ENCODE measurements at regions not wholly inside any gene's neighbourhood (a gene's known extent, or its start where the extent isn't known, plus 50 kb on each side); places are given as distances from the start of the nearest gene placed in this dataset.
"Not testable (repeated sequence)": the region's sequence is repeated elsewhere in the genome, so short reads cannot be mapped to it uniquely, and the experiment has no call there.

DNA sequence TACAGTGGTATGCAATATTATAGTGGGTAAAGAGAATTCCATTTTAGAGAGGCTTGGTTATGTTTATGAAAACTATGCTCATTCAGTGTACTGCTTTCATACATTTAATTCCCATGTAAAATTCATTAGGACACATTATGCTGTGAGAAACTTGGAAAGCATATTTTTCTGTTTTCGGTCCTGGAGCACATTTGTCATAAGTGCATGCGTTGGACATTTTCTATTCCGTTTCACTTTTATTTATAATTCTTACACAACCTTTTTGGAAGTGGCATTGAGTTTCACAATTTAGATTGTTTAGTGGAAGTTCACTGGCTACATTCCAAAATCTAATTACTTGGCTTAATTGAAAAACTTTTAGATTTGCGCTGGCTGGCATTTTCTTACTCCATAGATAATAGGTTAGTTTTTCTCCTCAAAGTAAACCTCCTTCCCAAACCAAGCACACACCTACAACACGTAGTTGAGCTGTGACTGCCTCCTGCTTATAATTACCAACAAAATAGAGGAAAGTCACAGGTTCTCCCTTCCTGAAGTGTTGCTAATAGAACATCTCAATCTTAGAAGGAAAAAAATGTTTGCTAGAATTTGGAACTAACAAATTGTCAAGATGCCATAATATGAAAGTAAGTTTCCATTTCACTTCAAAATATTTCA lies 938.5 kb downstream of the TRHDE start:
- DNase-seq (ENCODE audit: low spot score) = no peak

DNA sequence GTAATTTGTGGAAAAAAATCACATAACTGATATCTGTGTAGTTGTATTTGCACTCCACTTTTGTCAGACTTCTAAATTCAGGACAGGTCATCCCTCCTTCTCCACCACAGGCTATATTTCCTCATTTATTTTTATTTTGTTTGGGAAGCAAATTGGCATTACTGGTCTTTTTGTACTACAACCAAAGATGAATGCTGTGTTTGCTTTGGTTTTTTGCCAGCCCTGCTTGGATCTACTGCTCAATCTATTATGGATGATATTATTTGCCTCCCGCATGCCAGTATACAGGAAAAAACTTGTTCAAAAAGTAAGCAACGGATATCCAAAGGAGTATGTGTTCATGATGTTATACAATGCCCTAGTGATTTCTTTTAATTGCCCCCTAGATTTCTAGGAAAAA lies 948.8 kb downstream of the TRHDE start:
- DNase-seq (ENCODE audit: low spot score) = no peak

DNA sequence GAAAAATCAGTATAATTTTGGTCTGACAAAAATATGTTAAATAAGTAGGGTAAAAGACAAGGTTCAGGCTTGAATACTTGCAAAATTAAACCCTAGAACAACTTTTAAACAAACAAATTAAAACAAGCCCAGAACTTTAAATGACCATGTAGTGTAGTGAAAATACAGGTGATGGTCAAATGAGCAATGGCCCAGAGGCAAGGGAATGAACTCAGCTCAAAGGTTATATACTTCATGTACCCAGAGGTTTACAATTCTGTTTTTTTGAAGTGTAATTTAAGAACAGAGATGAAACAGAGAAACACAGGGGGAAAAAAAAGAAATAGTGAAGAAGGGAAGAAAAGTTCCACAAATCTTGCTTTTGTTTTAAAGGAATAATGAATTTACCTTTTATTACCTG lies 949.2 kb downstream of the TRHDE start:
- no peak for DNase-seq (ENCODE audit: low spot score)

DNA sequence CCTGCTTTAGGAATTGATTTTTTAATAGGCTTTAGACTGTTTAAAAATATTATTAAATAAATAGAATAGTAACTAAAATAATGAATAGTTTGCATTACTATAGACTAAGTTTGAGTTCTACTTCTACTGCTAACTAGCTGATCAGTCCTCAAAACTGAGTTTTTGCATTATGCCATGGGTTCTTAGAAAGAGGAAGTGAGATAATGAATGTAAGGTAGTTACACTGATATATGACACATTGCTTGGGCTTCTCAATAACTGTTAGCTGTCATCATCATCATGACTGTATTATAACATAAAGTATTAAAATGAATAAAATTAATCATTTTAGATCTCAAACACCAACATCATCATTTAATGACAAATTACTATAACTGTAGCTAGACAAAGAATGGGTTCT lies 949.7 kb downstream of the TRHDE start:
- no peak for DNase-seq (ENCODE audit: low spot score)

GRCh38 chr12:73225371-73225937 lies 953.3 kb downstream of the TRHDE start:
- DNase-seq (ENCODE audit: low spot score) = no peak

GRCh38 chr12:73225941-73226340 lies 953.8 kb downstream of the TRHDE start:
- no peak for DNase-seq (ENCODE audit: low spot score)

- DNase-seq (ENCODE audit: low spot score) = no peak
Observed at GRCh38 chr12:73226593-73226992, 954.4 kb downstream of the TRHDE start.

DNA sequence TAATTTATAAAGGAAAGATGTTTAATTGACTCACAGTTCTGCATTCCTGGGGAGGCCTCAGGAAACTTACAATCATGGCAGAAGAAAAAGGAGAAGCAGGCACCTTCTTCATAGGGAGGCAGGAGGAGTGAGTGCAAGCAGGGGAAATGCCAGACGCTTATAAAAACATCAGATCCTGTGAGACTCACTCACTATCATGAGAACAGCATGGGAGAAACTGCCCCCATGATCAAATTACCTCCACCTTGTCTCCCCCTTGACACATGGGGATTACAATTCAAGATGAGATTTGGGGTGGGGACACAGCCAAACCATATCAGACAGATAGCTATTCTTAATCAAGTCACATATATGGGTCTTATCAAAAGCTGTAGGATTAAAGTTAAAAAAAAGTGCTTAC lies 956.7 kb downstream of the TRHDE start:
- not testable (repeated sequence) for DNase-seq (ENCODE audit: low spot score)

DNA sequence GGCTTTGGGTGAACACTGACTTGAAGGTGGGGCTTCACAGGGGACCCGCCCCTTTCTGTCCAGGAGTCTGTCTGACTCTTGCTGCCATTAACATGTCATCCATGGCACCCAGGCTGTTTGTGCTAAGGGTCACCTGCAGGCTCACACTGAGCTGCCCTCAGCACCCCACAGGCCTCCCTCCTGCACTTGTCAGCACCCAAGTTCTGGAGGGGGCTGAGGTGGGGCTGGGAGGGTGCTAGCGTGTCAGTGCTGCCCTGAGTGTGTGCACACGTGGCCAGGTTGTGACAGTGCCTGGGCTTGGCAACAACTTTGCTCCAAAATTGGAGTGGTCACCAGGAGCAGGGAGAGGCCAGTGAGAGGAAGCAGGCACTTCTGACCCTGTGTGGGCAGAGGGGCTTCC lies 963.2 kb downstream of the TRHDE start:
- DNase-seq (ENCODE audit: low spot score) = no peak

DNA sequence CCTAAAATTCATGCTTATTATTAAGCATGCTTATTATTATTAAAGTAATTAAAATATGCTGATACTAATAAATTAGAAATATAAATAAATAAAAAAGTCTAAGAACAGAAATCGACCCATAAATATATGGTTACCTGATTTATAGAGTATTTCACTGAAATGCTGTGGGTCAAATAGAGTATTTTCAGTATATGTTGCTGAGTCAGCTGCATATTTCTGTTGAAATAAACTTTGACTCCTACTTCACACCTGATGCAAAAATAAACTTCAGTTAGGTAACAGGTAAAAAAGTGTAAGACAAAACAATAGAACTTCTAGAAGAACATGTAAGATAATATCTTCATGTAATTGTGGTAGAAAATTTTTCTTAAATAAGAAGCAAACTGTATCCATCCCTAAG lies 967.9 kb downstream of the TRHDE start:
- DNase-seq (ENCODE audit: low spot score) = no peak

DNA sequence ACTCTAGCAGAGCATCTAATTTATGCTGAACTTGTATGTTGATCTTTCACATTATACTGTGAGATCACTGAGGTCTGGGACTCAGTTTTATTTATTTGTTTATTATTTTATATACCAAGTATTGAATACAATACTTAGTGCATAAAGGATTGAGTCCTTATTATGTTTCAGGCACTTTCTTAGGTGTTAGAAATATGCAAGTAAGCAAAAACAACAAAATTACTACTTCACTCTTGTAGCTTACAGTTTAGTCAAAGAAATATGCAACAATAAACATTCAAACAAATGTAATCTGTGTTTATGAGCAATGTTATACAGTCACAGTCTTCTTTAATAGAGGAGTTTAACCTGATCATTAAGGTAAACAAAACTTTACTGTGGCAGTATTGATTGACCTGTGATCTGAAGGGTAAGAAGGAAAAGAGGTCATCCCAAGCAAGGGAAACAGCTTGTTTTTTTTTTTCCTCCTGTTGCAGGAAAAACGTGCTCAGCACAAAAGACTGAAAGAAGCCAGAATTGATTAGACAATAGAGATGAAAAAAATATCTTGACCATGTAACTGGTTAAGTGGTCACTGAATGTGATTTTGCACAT lies 990.7 kb downstream of the TRHDE start:
- DNase-seq (ENCODE audit: low spot score) = no peak

- DNase-seq (ENCODE audit: low spot score) = no peak
Observed at GRCh38 chr12:73266206-73266605, 994.0 kb downstream of the TRHDE start.

- no peak for DNase-seq (ENCODE audit: low spot score)
Observed at GRCh38 chr12:73274976-73275375, 1002.8 kb downstream of the TRHDE start.

DNA sequence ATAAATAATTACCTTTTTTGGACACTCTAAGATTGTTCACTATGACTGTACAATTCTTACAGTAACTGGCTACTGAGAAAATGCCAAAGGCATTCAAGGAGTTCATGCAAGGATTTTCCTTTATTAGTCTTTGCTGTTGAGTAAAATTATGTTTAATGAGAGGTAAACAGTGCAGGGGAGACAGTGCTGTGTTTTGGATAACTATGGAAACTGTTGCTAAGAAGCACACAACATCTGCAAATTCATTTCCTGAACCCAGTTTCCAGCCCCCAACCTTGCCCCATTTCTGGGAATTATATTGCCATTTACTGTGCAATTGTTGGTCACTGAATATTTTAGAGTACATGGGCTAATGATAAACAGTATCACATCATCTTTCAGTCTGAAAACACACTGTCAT lies 1005.8 kb downstream of the TRHDE start:
- no peak for DNase-seq (ENCODE audit: low spot score)

DNA sequence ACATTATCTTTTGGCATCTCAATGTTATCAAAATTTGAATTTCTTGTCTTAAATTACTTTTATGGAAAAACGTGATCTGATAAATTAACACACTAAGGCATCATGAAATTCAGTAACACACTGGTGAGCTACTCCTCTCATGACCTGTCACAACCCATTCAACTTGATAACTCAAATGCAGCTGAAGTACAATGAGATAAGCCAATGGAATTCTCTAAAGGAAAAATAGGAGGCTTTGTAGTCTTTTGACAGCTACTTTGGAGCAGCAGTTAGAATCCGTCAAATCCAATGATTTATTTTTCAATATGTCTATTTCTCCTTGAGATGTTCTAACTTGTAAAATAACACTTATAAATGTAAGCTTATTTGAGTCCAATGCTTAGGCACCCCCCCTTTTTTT lies 1029.4 kb downstream of the TRHDE start:
- DNase-seq (ENCODE audit: low spot score) = no peak

DNA sequence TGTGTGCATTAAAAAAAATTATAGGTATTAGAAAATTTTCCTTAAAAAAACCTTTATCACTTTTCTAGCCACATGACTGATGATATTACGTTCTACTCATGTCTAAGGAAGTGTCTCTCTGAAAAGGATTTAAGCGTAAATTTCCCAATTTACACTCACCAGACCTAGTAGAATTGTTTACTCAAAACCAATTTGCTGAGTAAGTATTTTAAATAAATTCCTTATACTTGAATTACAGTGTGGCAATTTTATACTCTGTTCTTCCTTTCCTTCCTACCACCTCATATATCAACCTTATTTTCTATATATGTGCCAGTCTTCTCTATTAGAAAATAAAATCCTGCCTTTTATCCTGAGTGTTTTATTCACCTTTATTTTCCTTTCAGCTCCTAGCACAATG lies 1035.1 kb downstream of the TRHDE start:
- DNase-seq (ENCODE audit: low spot score) = no peak

DNA sequence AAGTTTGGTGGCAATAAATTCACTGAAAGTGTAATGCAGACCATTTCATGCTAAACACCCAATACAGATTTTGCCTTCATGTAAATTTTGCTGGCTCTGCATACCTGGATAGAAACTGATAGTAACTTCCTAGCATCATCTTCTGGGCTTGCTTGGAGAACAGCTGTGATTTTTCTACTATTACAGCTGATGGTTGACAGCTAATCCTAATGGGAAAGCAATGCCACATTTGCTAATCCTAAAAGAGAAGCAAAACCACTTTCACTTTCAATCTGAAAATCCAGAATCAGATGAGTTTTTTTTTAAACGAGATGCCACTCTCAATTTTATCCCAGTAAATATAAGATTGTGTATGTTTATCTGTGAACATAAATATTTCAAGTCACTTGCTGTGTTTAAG lies 1035.9 kb downstream of the TRHDE start:
- no peak for DNase-seq (ENCODE audit: low spot score)

GRCh38 chr12:73308747-73309146 lies 1036.6 kb downstream of the TRHDE start:
- no peak for DNase-seq (ENCODE audit: low spot score)

GRCh38 chr12:73321319-73321718 lies 1049.1 kb downstream of the TRHDE start:
- no peak for DNase-seq (ENCODE audit: low spot score)

- DNase-seq (ENCODE audit: low spot score) = no peak
Observed at GRCh38 chr12:73321776-73322175, 1049.6 kb downstream of the TRHDE start.

DNA sequence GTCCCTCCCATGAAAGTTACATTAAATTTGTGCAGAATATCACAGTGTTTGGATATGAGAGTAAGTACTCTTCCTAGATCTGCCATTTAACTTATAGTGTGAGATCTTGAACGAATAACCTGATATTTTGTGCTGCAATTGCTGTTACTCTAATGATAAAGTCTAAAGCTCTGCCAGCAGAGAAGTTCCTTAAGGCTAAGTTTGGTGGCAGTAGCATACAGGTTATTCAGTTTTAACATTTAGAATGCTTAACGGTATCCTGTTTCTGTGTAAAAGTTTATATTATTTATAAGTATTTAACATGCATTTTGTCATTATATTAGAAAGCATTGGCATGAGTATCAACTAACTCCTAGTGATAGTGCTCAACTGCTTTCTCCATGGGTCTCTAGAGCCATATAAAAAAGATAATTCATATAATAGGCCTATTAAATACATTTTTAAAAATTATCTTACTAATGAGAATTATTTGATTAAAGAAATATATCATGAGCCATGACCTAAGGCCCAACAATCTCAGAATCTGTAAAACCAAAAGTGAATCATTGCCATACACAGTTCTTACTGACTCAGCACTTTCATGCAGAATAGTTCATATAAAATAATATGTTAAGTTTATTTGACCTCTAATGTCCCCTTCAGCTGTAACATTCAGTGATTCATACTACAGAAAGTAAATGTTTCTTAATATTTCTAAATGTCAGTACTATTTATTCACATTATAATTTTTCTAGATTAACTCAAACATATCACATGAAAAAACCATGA lies 1058.6 kb downstream of the TRHDE start:
- DNase-seq (ENCODE audit: low spot score) = no peak

DNA sequence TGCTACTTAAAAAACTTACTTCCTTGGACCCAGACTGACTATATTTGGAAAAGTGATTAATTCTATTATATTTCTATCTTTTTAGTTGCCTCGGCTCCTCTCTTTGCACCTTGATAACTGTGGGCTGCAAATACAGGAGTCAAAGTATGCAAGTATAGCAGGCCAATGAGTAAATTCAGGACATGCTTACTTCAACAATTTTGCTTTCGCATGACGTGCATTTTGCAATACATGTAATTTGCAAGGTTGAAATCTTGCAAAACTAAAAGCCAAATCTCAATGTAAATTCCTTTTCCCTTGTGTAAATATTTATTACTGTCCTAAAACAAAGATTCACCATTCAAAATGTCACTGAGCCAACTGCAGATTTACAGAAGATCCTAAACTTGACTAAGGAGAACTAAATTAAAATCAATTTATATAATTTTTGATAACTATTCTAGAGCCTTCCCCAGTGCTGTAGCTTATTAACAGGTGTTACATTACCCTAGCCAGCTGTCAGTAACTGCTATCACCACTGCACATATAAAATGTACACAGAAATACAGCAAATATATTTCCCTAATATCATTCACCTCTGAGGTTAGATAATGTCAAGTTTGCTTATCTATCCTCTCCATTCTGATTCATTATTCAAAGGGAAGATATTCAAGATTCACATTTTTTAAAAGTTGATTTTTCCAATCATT lies 1069.5 kb downstream of the TRHDE start:
- no peak for DNase-seq (ENCODE audit: low spot score)

GRCh38 chr12:73342733-73343132 lies 1070.6 kb downstream of the TRHDE start:
- DNase-seq (ENCODE audit: low spot score) = no peak
